HCT116 (cell line): ENCODE measurements at regions not wholly inside any gene's neighbourhood (a gene's known extent, or its start where the extent isn't known, plus 50 kb on each side); places are given as distances from the start of the nearest gene placed in this dataset.

Experiments
- ATF3 ChIP-seq: IDR thresholded peaks from 2 replicates; pipeline ENCODE4 v1.6.1; 2012
- CBX3 ChIP-seq: IDR thresholded peaks from 2 replicates; pipeline ENCODE4 v1.6.1; 2012; ENCODE audit warnings: low read depth
- CEBPB ChIP-seq: IDR thresholded peaks from 2 replicates; pipeline ENCODE4 v1.6.1; 2012; ENCODE audit warnings: low read depth
- CTCF ChIP-seq, 3 experiments: fragments of 200-600 bp in 1 of 3; sonication (generic) in 1 of 3; IDR thresholded peaks in 2 of 3; conservative IDR thresholded peaks in 1 of 3; 2 replicates each; pipeline ENCODE4 v1.5.1; 2012 to 2017; ENCODE audit warnings: low read depth in 2 of 3, low read length in 2 of 3, antibody characterized with exemption in 1 of 3, borderline replicate concordance in 1 of 3, control low read depth in 1 of 3, mild to moderate bottlenecking in 1 of 3, mixed read lengths in 1 of 3, mixed run types in 1 of 3, moderate library complexity in 1 of 3; ENCODE audit not compliant: insufficient read depth in 1 of 3
- EZH2 ChIP-seq: fragments of 200-600 bp; sonication (generic); IDR thresholded peaks from 2 replicates; pipeline ENCODE4 v1.6.1; 2017; ENCODE audit warnings: antibody characterized with exemption, mixed run types
- EZH2phosphoT487 ChIP-seq: fragments of 200-600 bp; IDR thresholded peaks from 2 replicates; pipeline ENCODE4 v1.6.1; 2018; ENCODE audit warnings: antibody characterized with exemption, borderline replicate concordance
- POLR2A ChIP-seq: IDR thresholded peaks from 2 replicates; pipeline ENCODE4 v1.7.0; 2011; ENCODE audit warnings: borderline replicate concordance; ENCODE audit not compliant: insufficient read depth, insufficient read length; ENCODE audit errors: extremely low read depth
- POLR2AphosphoS5 ChIP-seq: IDR thresholded peaks from 2 replicates; pipeline ENCODE4 v1.6.1; 2011; ENCODE audit warnings: mild to moderate bottlenecking, low read depth, low read length, moderate library complexity
- RAD21 ChIP-seq: IDR thresholded peaks from 2 replicates; pipeline ENCODE4 v1.6.1; 2012; ENCODE audit warnings: low read depth, mild to moderate bottlenecking
- REST ChIP-seq: IDR thresholded peaks from 2 replicates; pipeline ENCODE4 v1.6.1; 2012; ENCODE audit warnings: low read depth
- SP1 ChIP-seq: IDR thresholded peaks from 2 replicates; pipeline ENCODE4 v1.6.1; 2012; ENCODE audit warnings: low read depth
- YY1 ChIP-seq: IDR thresholded peaks from 2 replicates; pipeline ENCODE4 v1.6.1; 2011; ENCODE audit warnings: low read length, low read depth, moderate library complexity, mild to moderate bottlenecking; ENCODE audit not compliant: insufficient replicate concordance; ENCODE audit errors: extremely low read depth
- ZBTB33 ChIP-seq: IDR thresholded peaks from 2 replicates; pipeline ENCODE4 v1.6.1; 2011; ENCODE audit warnings: mild to moderate bottlenecking, low read length, moderate library complexity; ENCODE audit not compliant: insufficient replicate concordance; ENCODE audit errors: extremely low read depth

- TF ChIP-seq EZH2: no peak
- no peak for TF ChIP-seq EZH2phosphoT487
- no peak for TF ChIP-seq CBX3
- TF ChIP-seq CTCF (IDR thresholded peaks at IDR 0.05 in 2 of 3, conservative IDR thresholded peaks at IDR 0.05 in 1 of 3; ENCODE audit: borderline replicate concordance in 1 of 3, insufficient read depth in 1 of 3, low read depth in 2 of 3, low read length in 2 of 3): no peak
- TF ChIP-seq SP1: no peak
- TF ChIP-seq POLR2A: no peak
- no peak for TF ChIP-seq YY1
- no peak for TF ChIP-seq ATF3
- no peak for TF ChIP-seq POLR2AphosphoS5
- TF ChIP-seq RAD21: no peak
- TF ChIP-seq ZBTB33: no peak
- no peak for TF ChIP-seq CEBPB
- TF ChIP-seq REST: no peak
Measured at GRCh38 chr20:7078804-7079203, 311.3 kb downstream of the BMP2 start.
